ENCODE measurements at regions not wholly inside any gene's neighbourhood (a gene's known extent, or its start where the extent isn't known, plus 50 kb on each side); places are given as distances from the start of the nearest gene placed in this dataset.

- Histone ChIP-seq H3K36me3 (ENCODE audit: insufficient read depth) (no peaks in the 10 kb centered on the region), H3F3A (replicated peaks; ENCODE audit: low read depth) (no peaks in the 10 kb centered on the region), H3K27me3 (ENCODE audit: insufficient read depth) (no peaks in the 10 kb centered on the region), H3K4me3 (no peak overlapping the region), H3K4me1 (ENCODE audit: insufficient read depth) (no peaks in the 10 kb centered on the region), H4K20me1 (replicated peaks; ENCODE audit: insufficient read depth) (no peaks in the 10 kb centered on the region), H3K9me2 (ENCODE audit: insufficient read depth) (peaks cover 5% of the 10 kb centered on the region; the same call in 1 of the 2 replicates), H3K4me2 (no peak overlapping the region), H3K27ac (ENCODE audit: low read depth) (no peak overlapping the region), H2AFZ (no peak overlapping the region), H3K79me2 (replicated peaks; ENCODE audit: insufficient read depth) (no peaks in the 10 kb centered on the region)
- Mint-ChIP-seq H3K27ac (no peak overlapping the region), H3K27me3 (ENCODE audit: insufficient read depth, low read depth, poor library complexity) (peaks cover 2% of the 10 kb centered on the region), H3K4me3 (no peak overlapping the region), H3K36me3 (ENCODE audit: low read depth) (no peaks in the 10 kb centered on the region), H3K4me1 (peaks cover 2% of the 10 kb centered on the region; the same call in 1 of the 3 replicates), H3K9me3 (no peaks in the 10 kb centered on the region)
- TF ChIP-seq ZNF114 (CRISPR knock-in tag; IDR thresholded peaks at IDR 0.05): no peak
- TF ChIP-seq JUNB (IDR thresholded peaks at IDR 0.05; ENCODE audit: unreplicated experiment): no peak
- no peak for TF ChIP-seq EZH2 (IDR thresholded peaks at IDR 0.05; ENCODE audit: low read depth, unreplicated experiment)
- no peak for TF ChIP-seq STAT1 (IDR thresholded peaks at IDR 0.05; ENCODE audit: unreplicated experiment)
- TF ChIP-seq CTCF (conservative IDR thresholded peaks at IDR 0.05; ENCODE audit: low read depth in 2 of 2): no peak
- no peak for TF ChIP-seq ETS1 (IDR thresholded peaks at IDR 0.05)
- no peak for TF ChIP-seq NANOG (IDR thresholded peaks at IDR 0.05; ENCODE audit: borderline replicate concordance)
- no peak for TF ChIP-seq REST (IDR thresholded peaks at IDR 0.05; ENCODE audit: unreplicated experiment)
- no peak for TF ChIP-seq ZNF331 (CRISPR knock-in tag; IDR thresholded peaks at IDR 0.05; ENCODE audit: low read depth)
- no peak for TF ChIP-seq ZNF462 (CRISPR knock-in tag; IDR thresholded peaks at IDR 0.05)
- TF ChIP-seq EZH2phosphoT487 (IDR thresholded peaks at IDR 0.05; ENCODE audit: unreplicated experiment): no peak
- TF ChIP-seq POLR2AphosphoS5 (IDR thresholded peaks at IDR 0.05; ENCODE audit: low read depth): no peak
- no peak for TF ChIP-seq CREB1 (CRISPR knock-in tag; IDR thresholded peaks at IDR 0.05; ENCODE audit: low read depth)
- ATAC-seq: no peak
- no peak for DNase-seq (ENCODE audit: low spot score)
These were observed 317.7 kb downstream of the PAPSS1 start for GRCh38 chr4:107402291-107402690.

Data from GM23338 (cell line).